Esophagus muscularis mucosa (tissue), 3 donors: ENCODE measurements at regions not wholly inside any gene's neighbourhood (a gene's known extent, or its start where the extent isn't known, plus 50 kb on each side); places are given as distances from the start of the nearest gene placed in this dataset.

Experiments
- POLR2A ChIP-seq: fragments of 450-650 bp; IDR thresholded peaks from one replicate; pipeline ENCODE4 v1.6.1; 2017; ENCODE audit warnings: antibody characterized with exemption, moderate library complexity, mild to moderate bottlenecking, low read depth
- TF ChIP-seq, protein P1 (sequence below), 3 experiments: fragments of 200-600 bp in 2 of 3; fragments of 450-650 bp in 1 of 3; sonication (generic) in 2 of 3; IDR thresholded peaks; one replicate each; pipeline ENCODE4 v1.5.1; 2017 to 2019; ENCODE audit warnings: antibody characterized with exemption in 3 of 3, mild to moderate bottlenecking in 2 of 3, moderate library complexity in 1 of 3

GRCh38 chr10:33596422-33596821 is 262.0 kb upstream of the NRP1 start:
- TF ChIP-seq, protein P1, sequence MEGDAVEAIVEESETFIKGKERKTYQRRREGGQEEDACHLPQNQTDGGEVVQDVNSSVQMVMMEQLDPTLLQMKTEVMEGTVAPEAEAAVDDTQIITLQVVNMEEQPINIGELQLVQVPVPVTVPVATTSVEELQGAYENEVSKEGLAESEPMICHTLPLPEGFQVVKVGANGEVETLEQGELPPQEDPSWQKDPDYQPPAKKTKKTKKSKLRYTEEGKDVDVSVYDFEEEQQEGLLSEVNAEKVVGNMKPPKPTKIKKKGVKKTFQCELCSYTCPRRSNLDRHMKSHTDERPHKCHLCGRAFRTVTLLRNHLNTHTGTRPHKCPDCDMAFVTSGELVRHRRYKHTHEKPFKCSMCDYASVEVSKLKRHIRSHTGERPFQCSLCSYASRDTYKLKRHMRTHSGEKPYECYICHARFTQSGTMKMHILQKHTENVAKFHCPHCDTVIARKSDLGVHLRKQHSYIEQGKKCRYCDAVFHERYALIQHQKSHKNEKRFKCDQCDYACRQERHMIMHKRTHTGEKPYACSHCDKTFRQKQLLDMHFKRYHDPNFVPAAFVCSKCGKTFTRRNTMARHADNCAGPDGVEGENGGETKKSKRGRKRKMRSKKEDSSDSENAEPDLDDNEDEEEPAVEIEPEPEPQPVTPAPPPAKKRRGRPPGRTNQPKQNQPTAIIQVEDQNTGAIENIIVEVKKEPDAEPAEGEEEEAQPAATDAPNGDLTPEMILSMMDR (IDR thresholded peaks at IDR 0.05) = no peak
- TF ChIP-seq POLR2A = no peak
